Activated CD4-positive, alpha-beta T cell treated with anti-CD3 and anti-CD28 coated beads, Interleukin-2, amount 10 ng/mL, durations not matched to agents 24 days and 14 days (primary cell): ENCODE measurements at regions not wholly inside any gene's neighbourhood (a gene's known extent, or its start where the extent isn't known, plus 50 kb on each side); places are given as distances from the start of the nearest gene placed in this dataset.

Experiments used
- DNase-seq: peaks from one replicate; pipeline ENCODE4 v3.0.0; 2022
- H3K27ac Mint-ChIP-seq: one replicate; pipeline ENCODE4 v1.8.0; 2022; ENCODE audit warnings: mild to moderate bottlenecking, mixed read lengths
- H3K27me3 Mint-ChIP-seq: one replicate; pipeline ENCODE4 v1.8.0; 2022; ENCODE audit warnings: mixed read lengths
- H3K36me3 Mint-ChIP-seq: one replicate; pipeline ENCODE4 v1.8.0; 2022; ENCODE audit warnings: low read depth, mild to moderate bottlenecking, mixed read lengths
- H3K4me1 Mint-ChIP-seq: one replicate; pipeline ENCODE4 v1.8.0; 2021; ENCODE audit warnings: mixed read lengths
- H3K4me3 Mint-ChIP-seq: one replicate; pipeline ENCODE4 v1.8.0; 2022; ENCODE audit warnings: mild to moderate bottlenecking, moderate library complexity, mixed read lengths
- H3K9me3 Mint-ChIP-seq: one replicate; pipeline ENCODE4 v1.8.0; 2021; ENCODE audit warnings: mixed read lengths
- intact Hi-C: fragments of 100-400 bp; cut with micrococcal nuclease; formaldehyde crosslinking; loops from one replicate; pipeline ENCODE4 v1.15.1; 2023

GRCh38 chr15:96497951-96498350 is 167.5 kb downstream of the NR2F2 start:
- no peak overlapping the region for H3K4me3 Mint-ChIP-seq
- peaks cover 10% of the 10 kb centered on the region for H3K9me3 Mint-ChIP-seq
- intact Hi-C loops: no loop called here

GRCh38 chr15:96500508-96500907 is 170.0 kb downstream of the NR2F2 start:
- H3K27ac Mint-ChIP-seq: no peak overlapping the region
- H3K4me1 Mint-ChIP-seq: no peaks in the 10 kb centered on the region
- no peak overlapping the region for H3K4me3 Mint-ChIP-seq
- no peak for DNase-seq
- intact Hi-C loops: no loop called here
- no peaks in the 10 kb centered on the region for H3K36me3 Mint-ChIP-seq
- H3K27me3 Mint-ChIP-seq: no peaks in the 10 kb centered on the region
- H3K9me3 Mint-ChIP-seq: peaks cover 5% of the 10 kb centered on the region

More at GRCh38 chr15:96497951-96498350, 167.5 kb downstream of the NR2F2 start:
- no peaks in the 10 kb centered on the region for H3K27me3 Mint-ChIP-seq
- no peaks in the 10 kb centered on the region for H3K36me3 Mint-ChIP-seq
- no peak overlapping the region for H3K27ac Mint-ChIP-seq
- peaks cover 2% of the 10 kb centered on the region for H3K4me1 Mint-ChIP-seq
- no peak for DNase-seq

- intact Hi-C loops: no loop called here
- Mint-ChIP-seq H3K4me3 (no peak overlapping the region), H3K27ac (no peak overlapping the region), H3K4me1 (no peaks in the 10 kb centered on the region), H3K27me3 (no peaks in the 10 kb centered on the region), H3K9me3 (peaks cover 5% of the 10 kb centered on the region), H3K36me3 (no peaks in the 10 kb centered on the region)
- no peak for DNase-seq
Measured at GRCh38 chr15:96501362-96501761, 170.9 kb downstream of the NR2F2 start.

- no peaks in the 10 kb centered on the region for H3K36me3 Mint-ChIP-seq
- intact Hi-C loops: no loop called here
- H3K4me1 Mint-ChIP-seq: no peaks in the 10 kb centered on the region
- H3K4me3 Mint-ChIP-seq: no peak overlapping the region
- no peaks in the 10 kb centered on the region for H3K27me3 Mint-ChIP-seq
- H3K27ac Mint-ChIP-seq: no peak overlapping the region
- H3K9me3 Mint-ChIP-seq: peaks cover under 1% of the 10 kb centered on the region
- no peak for DNase-seq
Measured at GRCh38 chr15:96502196-96502595, 171.7 kb downstream of the NR2F2 start.

GRCh38 chr15:96503276-96503675 is 172.8 kb downstream of the NR2F2 start:
- H3K9me3 Mint-ChIP-seq: no peaks in the 10 kb centered on the region
- no peak for DNase-seq
- H3K27me3 Mint-ChIP-seq: no peaks in the 10 kb centered on the region
- H3K4me3 Mint-ChIP-seq: no peak overlapping the region
- no peak overlapping the region for H3K27ac Mint-ChIP-seq
- no peaks in the 10 kb centered on the region for H3K36me3 Mint-ChIP-seq
- no peaks in the 10 kb centered on the region for H3K4me1 Mint-ChIP-seq
- intact Hi-C loops: no loop called here

GRCh38 chr15:96504371-96504770 is 173.9 kb downstream of the NR2F2 start:
- no peaks in the 10 kb centered on the region for H3K9me3 Mint-ChIP-seq

GRCh38 chr15:96505014-96505413 is 174.5 kb downstream of the NR2F2 start:
- Mint-ChIP-seq H3K9me3 (no peaks in the 10 kb centered on the region), H3K4me3 (no peak overlapping the region)

More at GRCh38 chr15:96504371-96504770, 173.9 kb downstream of the NR2F2 start:
- DNase-seq: no peak
- no peaks in the 10 kb centered on the region for H3K4me1 Mint-ChIP-seq
- H3K27me3 Mint-ChIP-seq: no peaks in the 10 kb centered on the region
- no peak overlapping the region for H3K27ac Mint-ChIP-seq
- intact Hi-C loops: no loop called here
- H3K36me3 Mint-ChIP-seq: no peaks in the 10 kb centered on the region
- no peak overlapping the region for H3K4me3 Mint-ChIP-seq

GRCh38 chr15:96514607-96515285 is 184.2 kb downstream of the NR2F2 start:
- Mint-ChIP-seq H3K27ac (no peak overlapping the region), H3K36me3 (no peaks in the 10 kb centered on the region), H3K4me3 (no peak overlapping the region), H3K27me3 (no peaks in the 10 kb centered on the region), H3K9me3 (peaks cover 17% of the 10 kb centered on the region), H3K4me1 (no peaks in the 10 kb centered on the region)
- intact Hi-C loops: no loop called here
- no peak for DNase-seq

More at GRCh38 chr15:96505014-96505413, 174.5 kb downstream of the NR2F2 start:
- DNase-seq: no peak
- Mint-ChIP-seq H3K36me3 (no peaks in the 10 kb centered on the region), H3K4me1 (no peaks in the 10 kb centered on the region), H3K27ac (no peak overlapping the region), H3K27me3 (no peaks in the 10 kb centered on the region)
- intact Hi-C loops: no loop called here

- Mint-ChIP-seq H3K27me3 (no peaks in the 10 kb centered on the region), H3K36me3 (no peaks in the 10 kb centered on the region), H3K9me3 (peaks cover 17% of the 10 kb centered on the region), H3K27ac (no peak overlapping the region), H3K4me3 (no peak overlapping the region), H3K4me1 (no peaks in the 10 kb centered on the region)
- no peak for DNase-seq
- intact Hi-C loops: no loop called here
Measured at GRCh38 chr15:96515371-96515770, 184.9 kb downstream of the NR2F2 start.

- no peaks in the 10 kb centered on the region for H3K27me3 Mint-ChIP-seq
- intact Hi-C loops: no loop called here
- no peaks in the 10 kb centered on the region for H3K36me3 Mint-ChIP-seq
- no peaks in the 10 kb centered on the region for H3K4me1 Mint-ChIP-seq
- no peak overlapping the region for H3K4me3 Mint-ChIP-seq
- H3K9me3 Mint-ChIP-seq: peaks cover 14% of the 10 kb centered on the region
- H3K27ac Mint-ChIP-seq: no peak overlapping the region
- no peak for DNase-seq
Measured at GRCh38 chr15:96521386-96521785, 190.9 kb downstream of the NR2F2 start.

- no peak overlapping the region for H3K27ac Mint-ChIP-seq
- no peak for DNase-seq
- intact Hi-C loops: no loop called here
Measured at GRCh38 chr15:96524676-96525417, 194.3 kb downstream of the NR2F2 start.

GRCh38 chr15:96535148-96535547 is 204.6 kb downstream of the NR2F2 start:
- Mint-ChIP-seq H3K27me3 (no peaks in the 10 kb centered on the region), H3K4me3 (no peak overlapping the region), H3K4me1 (no peaks in the 10 kb centered on the region), H3K27ac (no peak overlapping the region), H3K9me3 (no peaks in the 10 kb centered on the region), H3K36me3 (no peaks in the 10 kb centered on the region)
- DNase-seq: no peak
- intact Hi-C loops: no loop called here

More at GRCh38 chr15:96524676-96525417, 194.3 kb downstream of the NR2F2 start:
- Mint-ChIP-seq H3K36me3 (no peaks in the 10 kb centered on the region), H3K4me1 (no peaks in the 10 kb centered on the region), H3K27me3 (no peaks in the 10 kb centered on the region), H3K9me3 (no peaks in the 10 kb centered on the region), H3K4me3 (no peak overlapping the region)

GRCh38 chr15:96538491-96538890 is 208.0 kb downstream of the NR2F2 start:
- H3K27ac Mint-ChIP-seq: no peak overlapping the region
- DNase-seq: no peak
- intact Hi-C loops: no loop called here
- H3K36me3 Mint-ChIP-seq: no peaks in the 10 kb centered on the region
- H3K9me3 Mint-ChIP-seq: no peaks in the 10 kb centered on the region
- no peaks in the 10 kb centered on the region for H3K4me1 Mint-ChIP-seq
- H3K27me3 Mint-ChIP-seq: no peaks in the 10 kb centered on the region
- no peak overlapping the region for H3K4me3 Mint-ChIP-seq

GRCh38 chr15:96540283-96540682 is 209.8 kb downstream of the NR2F2 start:
- no peak for DNase-seq
- H3K4me3 Mint-ChIP-seq: no peak overlapping the region
- H3K9me3 Mint-ChIP-seq: no peaks in the 10 kb centered on the region
- no peak overlapping the region for H3K27ac Mint-ChIP-seq
- intact Hi-C loops: no loop called here
- H3K27me3 Mint-ChIP-seq: no peaks in the 10 kb centered on the region
- H3K36me3 Mint-ChIP-seq: no peaks in the 10 kb centered on the region
- H3K4me1 Mint-ChIP-seq: no peaks in the 10 kb centered on the region
